ENCODE measurements at regions not wholly inside any gene's neighbourhood (a gene's known extent, or its start where the extent isn't known, plus 50 kb on each side); places are given as distances from the start of the nearest gene placed in this dataset.

DNA sequence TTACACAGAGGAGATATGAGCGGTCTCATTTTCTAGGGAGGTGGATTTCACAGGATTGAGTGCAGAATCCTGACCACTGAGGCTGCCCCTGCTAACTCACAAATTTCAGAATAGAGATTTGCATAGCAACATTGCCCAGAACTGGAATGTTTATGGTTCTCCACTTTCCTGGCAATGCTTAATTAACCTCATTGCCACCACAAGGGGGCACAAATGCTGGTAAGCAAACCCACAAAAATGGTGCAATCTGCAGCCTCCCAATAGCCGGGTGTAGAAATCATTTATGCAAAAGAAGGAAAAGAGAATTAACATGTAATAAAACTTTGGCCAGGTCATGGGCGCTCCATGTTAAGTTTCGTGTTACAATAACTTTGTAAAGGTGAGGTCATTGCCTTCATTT lies 112.4 kb downstream of the CYRIA start:
- TF ChIP-seq CTCF (IDR thresholded peaks at IDR 0.05; ENCODE audit: borderline replicate concordance), result peak; percentile 70
- Histone ChIP-seq H3K9me3 (replicated peaks) (no peaks in the 10 kb centered on the region), H3K27ac (replicated peaks) (no peak overlapping the region), H3K4me3 (no peak overlapping the region), H3K4me1 (no peaks in the 10 kb centered on the region), H3K27me3 (ENCODE audit: low read depth) (no peaks in the 10 kb centered on the region), H3K36me3 (peaks cover 8% of the 10 kb centered on the region)
- intact Hi-C loops (cut with micrococcal nuclease), result no loop called here
- DNase-seq, result no peak

GRCh38 chr2:16552202-16552601 lies 113.4 kb downstream of the CYRIA start:
- H3K9me3 ChIP-seq (replicated peaks), result no peaks in the 10 kb centered on the region
- no peak overlapping the region for H3K27ac ChIP-seq (replicated peaks)
- no peak for TF ChIP-seq CTCF (IDR thresholded peaks at IDR 0.05; ENCODE audit: borderline replicate concordance)
- intact Hi-C loops (cut with micrococcal nuclease), result no loop called here
- no peak for DNase-seq
- no peak overlapping the region for H3K4me3 ChIP-seq
- peaks cover 7% of the 10 kb centered on the region for H3K36me3 ChIP-seq
- no peaks in the 10 kb centered on the region for H3K27me3 ChIP-seq (ENCODE audit: low read depth)
- no peaks in the 10 kb centered on the region for H3K4me1 ChIP-seq

DNA sequence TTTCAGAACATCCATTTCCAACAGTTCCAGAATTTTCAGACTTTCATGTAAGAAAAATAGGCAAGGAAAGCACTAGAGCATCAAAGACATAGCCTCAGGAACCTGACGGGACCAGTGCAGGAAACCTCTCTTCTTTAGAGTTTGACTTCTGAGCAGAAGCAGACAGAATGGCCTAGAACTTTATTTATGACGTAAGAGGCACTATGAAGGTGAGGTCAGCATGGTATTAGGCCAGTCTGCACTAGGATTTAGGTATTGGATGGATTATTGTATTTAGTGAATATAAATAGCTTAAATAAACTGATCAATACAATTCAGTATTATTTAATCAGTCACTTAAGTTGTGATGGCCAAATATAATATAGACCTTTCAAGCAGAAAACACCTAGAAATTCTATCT lies 117.6 kb downstream of the CYRIA start:
- Histone ChIP-seq H3K4me3 (no peak overlapping the region), H3K27me3 (ENCODE audit: low read depth) (no peaks in the 10 kb centered on the region), H3K27ac (replicated peaks) (no peak overlapping the region), H3K9me3 (replicated peaks) (no peaks in the 10 kb centered on the region), H3K36me3 (no peaks in the 10 kb centered on the region), H3K4me1 (no peaks in the 10 kb centered on the region)
- TF ChIP-seq CTCF (IDR thresholded peaks at IDR 0.05; ENCODE audit: borderline replicate concordance), result no peak
- intact Hi-C loops (cut with micrococcal nuclease), result no loop called here
- DNase-seq, result no peak

- H3K9me3 ChIP-seq (replicated peaks), result no peaks in the 10 kb centered on the region
- H3K4me3 ChIP-seq, result no peak overlapping the region
- intact Hi-C loops (cut with micrococcal nuclease), result no loop called here
- H3K36me3 ChIP-seq, result no peaks in the 10 kb centered on the region
- H3K27me3 ChIP-seq (ENCODE audit: low read depth), result no peaks in the 10 kb centered on the region
- no peak for DNase-seq
- H3K4me1 ChIP-seq, result no peaks in the 10 kb centered on the region
- no peak for TF ChIP-seq CTCF (IDR thresholded peaks at IDR 0.05; ENCODE audit: borderline replicate concordance)
- H3K27ac ChIP-seq (replicated peaks), result no peak overlapping the region
Measured at GRCh38 chr2:16546128-16546754, 119.4 kb downstream of the CYRIA start.

GRCh38 chr2:16538707-16539106 lies 126.9 kb downstream of the CYRIA start:
- no peak for TF ChIP-seq CTCF (IDR thresholded peaks at IDR 0.05; ENCODE audit: borderline replicate concordance)
- Histone ChIP-seq H3K4me1 (no peaks in the 10 kb centered on the region), H3K36me3 (no peaks in the 10 kb centered on the region), H3K9me3 (replicated peaks) (no peaks in the 10 kb centered on the region), H3K27ac (replicated peaks) (no peak overlapping the region), H3K27me3 (ENCODE audit: low read depth) (peaks cover 39% of the 10 kb centered on the region), H3K4me3 (no peak overlapping the region)
- intact Hi-C loops (cut with micrococcal nuclease), result no loop called here
- DNase-seq, result no peak

All from left ventricle myocardium inferior (tissue), 1 donor.